ENCODE measurements at regions not wholly inside any gene's neighbourhood (a gene's known extent, or its start where the extent isn't known, plus 50 kb on each side); places are given as distances from the start of the nearest gene placed in this dataset.
A peak's percentile ranks its signal among the peaks of the same experiment; 100 is the strongest.

GRCh38 chr6:14187406-14187805 lies 69.8 kb downstream of the CD83 start:
- DNase-seq, result no peak

GRCh38 chr6:14189074-14189473 lies 71.5 kb downstream of the CD83 start:
- no peak for DNase-seq

GRCh38 chr6:14190191-14190928 lies 72.8 kb downstream of the CD83 start:
- no peak for DNase-seq

DNA sequence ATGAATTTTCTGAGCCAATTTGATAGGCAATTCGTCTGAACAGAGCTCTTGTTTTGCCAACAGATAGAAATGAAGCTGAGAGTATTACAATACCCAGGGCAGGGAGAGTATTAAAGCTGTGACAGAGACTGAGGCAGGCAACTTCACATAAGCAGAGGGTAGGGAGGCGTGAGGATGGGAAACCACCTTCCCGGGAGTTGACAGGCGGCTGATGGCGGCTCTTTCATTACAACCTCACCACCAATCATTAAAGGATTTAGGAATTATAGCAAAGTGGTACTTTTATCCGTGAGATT lies 73.3 kb downstream of the CD83 start:
- DNase-seq, result no peak

DNA sequence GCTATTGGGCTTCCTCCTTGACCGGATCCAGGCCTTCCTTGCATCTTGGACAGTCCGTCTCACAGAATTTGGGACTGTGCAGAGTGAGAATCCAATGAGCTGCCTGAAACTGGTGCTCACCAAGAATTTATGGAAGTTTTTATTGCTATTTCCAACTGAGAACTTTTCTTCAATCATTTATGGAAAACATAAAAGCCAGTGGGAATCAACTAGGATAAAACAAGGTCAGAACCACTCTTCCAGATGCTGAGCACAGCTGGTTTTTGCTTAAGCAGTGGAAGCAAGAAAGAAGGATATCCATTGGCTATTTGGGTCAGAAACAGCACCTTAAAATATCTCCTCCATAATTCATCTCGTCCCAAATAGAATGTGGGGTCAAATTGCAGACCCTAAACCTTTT lies 74.2 kb downstream of the CD83 start:
- no peak for DNase-seq

DNA sequence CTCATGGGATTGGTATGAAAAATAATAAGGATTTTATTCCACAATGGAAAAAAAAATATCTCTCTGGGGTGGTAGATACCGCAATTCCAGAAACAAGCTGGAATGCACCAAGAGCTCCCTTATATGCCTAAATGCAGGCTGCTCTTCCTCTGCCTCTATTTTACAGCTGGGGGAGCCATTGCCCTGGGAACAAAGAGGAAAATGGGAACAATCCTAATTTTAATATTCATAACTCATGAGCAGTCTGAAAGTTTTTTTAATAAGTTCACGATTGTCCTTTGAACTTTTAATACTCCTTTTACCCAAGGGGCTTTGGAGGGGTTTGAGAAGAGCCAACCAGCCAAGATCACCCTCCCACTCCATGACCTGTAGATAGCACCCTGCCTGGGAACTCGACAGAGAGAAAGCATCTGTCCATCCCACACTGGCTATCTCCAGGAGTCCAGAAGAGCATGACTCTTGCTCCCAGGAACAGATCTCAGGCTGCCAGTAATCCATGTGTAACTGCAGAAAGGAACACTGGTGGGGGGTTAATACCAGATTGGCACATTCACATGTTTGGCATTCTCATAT lies 74.7 kb downstream of the CD83 start:
- no peak for DNase-seq

- DNase-seq, result no peak
Observed at GRCh38 chr6:14193524-14193923, 76.0 kb downstream of the CD83 start.

DNA sequence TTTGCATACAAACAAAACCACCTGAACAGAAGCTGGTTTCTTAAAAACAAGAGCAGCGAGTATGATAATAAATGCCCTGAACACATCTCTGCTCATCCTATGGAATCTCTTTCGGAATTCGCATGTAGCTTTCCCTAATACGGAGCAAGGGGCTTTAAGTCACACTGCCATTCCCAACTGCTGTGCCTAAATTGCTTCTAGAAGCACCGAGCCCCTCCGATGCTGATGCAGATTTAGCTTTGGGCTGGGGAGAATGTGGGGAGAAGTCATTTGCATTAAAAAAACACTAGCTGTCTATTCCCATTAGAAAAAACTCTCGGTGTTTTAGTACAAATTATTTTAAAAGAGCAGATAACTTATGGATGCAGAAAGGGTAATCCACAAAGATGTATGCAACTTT lies 76.9 kb downstream of the CD83 start:
- DNase-seq, result no peak

- no peak for DNase-seq
Observed at GRCh38 chr6:14194976-14195375, 77.4 kb downstream of the CD83 start.

DNA sequence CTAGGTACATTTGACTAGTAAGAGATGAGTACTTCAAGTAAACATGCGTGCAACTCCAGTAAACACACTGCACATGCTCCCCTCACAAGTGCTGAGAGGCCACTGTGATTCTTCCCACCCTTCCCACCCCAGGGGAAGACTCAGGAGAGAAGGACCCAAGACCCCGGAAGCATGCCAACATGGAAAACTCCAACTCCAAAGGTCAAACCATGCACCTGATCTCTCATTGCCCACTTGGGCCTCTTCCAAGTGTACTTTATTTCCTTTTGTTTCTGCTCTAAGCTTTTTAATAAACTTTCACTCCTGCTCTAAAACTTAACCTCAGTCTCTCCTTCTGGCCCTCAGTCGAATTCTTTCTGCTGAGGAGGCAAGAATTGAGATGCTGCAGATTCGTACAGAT lies 78.5 kb downstream of the CD83 start:
- no peak for DNase-seq

GRCh38 chr6:14197118-14197517 lies 79.5 kb downstream of the CD83 start:
- no peak for DNase-seq

- no peak for DNase-seq
Observed at GRCh38 chr6:14200047-14200446, 82.5 kb downstream of the CD83 start.

- DNase-seq, result no peak
Observed at GRCh38 chr6:14202947-14203346, 85.4 kb downstream of the CD83 start.

- no peak for DNase-seq
Observed at GRCh38 chr6:14206391-14206790, 88.8 kb downstream of the CD83 start.

- DNase-seq, result no peak
Observed at GRCh38 chr6:14207448-14207847, 89.9 kb downstream of the CD83 start.

DNA sequence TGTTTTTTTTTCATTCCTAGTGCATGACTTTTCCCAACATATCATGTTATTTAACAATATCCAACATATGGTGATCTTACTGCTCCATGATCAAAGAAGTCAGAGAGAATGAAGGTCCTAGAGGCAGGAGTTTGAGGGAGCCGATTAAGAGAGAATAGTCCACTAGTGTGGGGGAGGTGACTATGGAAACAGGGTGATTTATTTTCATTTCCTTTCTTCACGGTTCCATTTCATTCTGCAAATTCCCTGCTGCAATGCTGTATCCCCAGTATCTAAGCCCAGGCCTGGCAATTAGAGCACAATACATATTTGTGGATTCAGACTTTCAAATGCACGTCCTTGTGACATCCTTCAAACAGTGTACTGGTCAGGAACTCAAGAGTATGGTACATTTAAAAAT lies 91.4 kb downstream of the CD83 start:
- no peak for DNase-seq

- DNase-seq, result no peak
Observed at GRCh38 chr6:14210077-14210476, 92.5 kb downstream of the CD83 start.

- DNase-seq, result peak; percentile 96
Observed at GRCh38 chr6:14210663-14211561, 93.3 kb downstream of the CD83 start.

GRCh38 chr6:14211562-14211942 lies 94.0 kb downstream of the CD83 start:
- no peak for DNase-seq

- no peak for DNase-seq
Observed at GRCh38 chr6:14212020-14212419, 94.4 kb downstream of the CD83 start.

DNA sequence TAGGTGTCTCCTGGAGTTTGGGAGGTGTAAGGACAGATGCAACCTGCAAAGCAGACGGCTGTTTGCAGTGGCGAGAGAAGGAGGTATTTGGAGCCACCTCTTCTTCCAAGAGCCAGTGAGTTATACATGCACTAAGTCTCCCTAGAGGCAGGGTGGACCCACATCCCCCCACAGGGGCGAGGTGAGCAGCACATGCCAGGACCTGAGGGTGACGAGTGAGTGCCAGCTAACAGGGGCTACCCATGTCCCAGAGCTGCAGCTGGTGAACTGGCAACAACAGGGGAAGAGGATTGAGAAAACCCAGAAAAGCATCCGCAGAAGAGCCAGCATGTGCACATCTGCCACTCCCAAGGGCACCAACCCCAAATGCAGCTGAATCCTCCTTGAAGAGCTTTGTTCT lies 95.1 kb downstream of the CD83 start:
- DNase-seq, result no peak

DNA sequence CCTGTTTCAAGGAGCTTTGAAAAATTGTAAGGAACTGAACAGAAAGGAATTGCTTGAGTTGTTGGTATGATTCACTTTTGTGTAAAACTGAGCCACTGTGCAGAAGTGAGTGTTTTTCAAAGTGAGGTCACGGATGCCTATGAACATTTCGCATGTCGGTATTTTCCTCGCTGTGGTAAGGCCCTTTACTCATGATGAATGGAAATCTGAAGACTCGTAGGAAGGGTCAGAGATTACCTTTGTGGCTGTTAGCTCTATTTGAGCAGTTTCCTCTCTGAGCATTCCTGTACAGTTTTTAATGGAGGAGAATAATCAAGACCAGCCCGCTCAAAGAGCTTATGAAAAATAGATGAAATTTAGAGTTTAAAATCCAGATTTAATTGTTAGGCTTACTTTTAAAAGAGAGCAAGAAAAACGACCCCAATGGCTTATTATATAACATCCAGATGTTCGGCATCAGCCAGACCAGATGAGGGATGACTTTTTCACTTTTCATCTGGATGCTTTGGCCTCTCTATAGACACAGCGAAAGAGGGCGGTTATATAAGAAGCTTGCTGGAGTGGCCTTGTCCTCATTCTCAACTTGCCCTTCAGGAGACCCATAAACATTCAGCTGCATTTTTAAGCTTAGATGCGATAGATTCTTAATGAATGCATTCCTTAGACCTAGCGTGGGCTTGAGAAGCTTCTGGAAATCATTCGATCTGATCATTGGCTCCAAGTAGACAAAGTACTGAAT lies 99.5 kb downstream of the CD83 start:
- DNase-seq, result no peak

GRCh38 chr6:14217728-14218518 lies 100.4 kb downstream of the CD83 start:
- DNase-seq, result no peak
